Duodenal mucosa (tissue), 2 donors: ENCODE measurements at regions not wholly inside any gene's neighbourhood (a gene's known extent, or its start where the extent isn't known, plus 50 kb on each side); places are given as distances from the start of the nearest gene placed in this dataset.
"Not testable (repeated sequence)": the region's sequence is repeated elsewhere in the genome, so short reads cannot be mapped to it uniquely, and the experiment has no call there.

Experiments
- H3K27ac ChIP-seq: one replicate; pipeline ENCODE4 v1.7.0; 2013; ENCODE audit warnings: low read depth, low read length
- H3K27me3 ChIP-seq, 2 donors: one replicate each; pipeline ENCODE4 v1.7.0; 2013; ENCODE audit warnings: low read length in 2 of 2, control low read depth in 1 of 2; ENCODE audit not compliant: insufficient read depth in 2 of 2, control insufficient read depth in 1 of 2
- H3K36me3 ChIP-seq, 2 donors: one replicate each; pipeline ENCODE4 v1.7.0; 2013; ENCODE audit warnings: low read length in 2 of 2, control low read depth in 1 of 2; ENCODE audit not compliant: insufficient read depth in 2 of 2, control insufficient read depth in 1 of 2
- H3K4me1 ChIP-seq, 2 donors: one replicate each; pipeline ENCODE4 v1.7.0; 2013; ENCODE audit warnings: low read length in 2 of 2, control low read depth in 1 of 2; ENCODE audit not compliant: insufficient read depth in 2 of 2, control insufficient read depth in 1 of 2
- H3K4me3 ChIP-seq, 2 donors: one replicate each; pipeline ENCODE4 v1.7.0; 2013; ENCODE audit warnings: low read length in 2 of 2, low read depth in 1 of 2
- H3K9ac ChIP-seq, 2 donors: one replicate each; pipeline ENCODE4 v1.7.0; 2013; ENCODE audit warnings: low read length in 2 of 2, low read depth in 1 of 2
- H3K9me3 ChIP-seq, 2 donors: one replicate each; pipeline ENCODE4 v1.7.0; 2013; ENCODE audit warnings: low read length in 2 of 2, control low read depth in 1 of 2; ENCODE audit not compliant: control insufficient read depth in 1 of 2

GRCh38 chr9:36463467-36463866, 63.4 kb upstream of the RNF38 start:
- H3K9me3 ChIP-seq, result no peaks in the 10 kb centered on the region
- peaks cover 4 to 11% of the 10 kb centered on the region in 2 donors for H3K4me1 ChIP-seq
- H3K9ac ChIP-seq, result no peak overlapping the region
- H3K27ac ChIP-seq, result no peak overlapping the region
- no peaks in the 10 kb centered on the region for H3K27me3 ChIP-seq
- no peaks in the 10 kb centered on the region for H3K36me3 ChIP-seq
- H3K4me3 ChIP-seq, result no peak overlapping the region

- no peaks in the 10 kb centered on the region for H3K27me3 ChIP-seq
- no peak overlapping the region for H3K9ac ChIP-seq
- peaks cover 4 to 11% of the 10 kb centered on the region in 2 donors for H3K4me1 ChIP-seq
- H3K9me3 ChIP-seq, result no peaks in the 10 kb centered on the region
- peaks cover 0 to 3% of the 10 kb centered on the region in 2 donors for H3K36me3 ChIP-seq
- H3K27ac ChIP-seq, result no peak overlapping the region
- H3K4me3 ChIP-seq, result no peak overlapping the region
These were observed 62.2 kb upstream of the RNF38 start for GRCh38 chr9:36462245-36462644.

GRCh38 chr9:36461323-36461722, 61.3 kb upstream of the RNF38 start:
- H3K36me3 ChIP-seq, result peaks cover 0 to 3% of the 10 kb centered on the region in 2 donors
- no peak overlapping the region for H3K4me3 ChIP-seq
- H3K9ac ChIP-seq, result no peak overlapping the region
- peaks cover 10 to 11% of the 10 kb centered on the region in 2 donors for H3K4me1 ChIP-seq
- no peak overlapping the region for H3K27ac ChIP-seq
- no peaks in the 10 kb centered on the region for H3K27me3 ChIP-seq
- no peaks in the 10 kb centered on the region for H3K9me3 ChIP-seq

- H3K4me3 ChIP-seq, H3K27ac ChIP-seq, H3K36me3 ChIP-seq, H3K9ac ChIP-seq, H3K9me3 ChIP-seq, H3K27me3 ChIP-seq: not testable (repeated sequence)
- H3K4me1 ChIP-seq, result peaks cover 9 to 10% of the 10 kb centered on the region in 2 donors
These were observed 58.4 kb upstream of the RNF38 start for GRCh38 chr9:36458430-36458915.

- no peak overlapping the region for H3K4me3 ChIP-seq
- H3K9ac ChIP-seq, result no peak overlapping the region
These were observed 57.9 kb upstream of the RNF38 start for GRCh38 chr9:36457836-36458429.

GRCh38 chr9:36456480-36457065, 56.5 kb upstream of the RNF38 start:
- Histone ChIP-seq H3K36me3 (peaks cover 0 to 3% of the 10 kb centered on the region in 2 donors), H3K27me3 (no peaks in the 10 kb centered on the region), H3K9me3 (no peaks in the 10 kb centered on the region), H3K4me1 (peaks cover 3 to 6% of the 10 kb centered on the region in 2 donors), H3K4me3 (no peak overlapping the region), H3K27ac (no peak overlapping the region), H3K9ac (no peak overlapping the region)

More at GRCh38 chr9:36457836-36458429, 57.9 kb upstream of the RNF38 start:
- H3K27me3 ChIP-seq, result no peaks in the 10 kb centered on the region
- H3K36me3 ChIP-seq, result peaks cover 0 to 3% of the 10 kb centered on the region in 2 donors
- no peaks in the 10 kb centered on the region for H3K9me3 ChIP-seq
- H3K4me1 ChIP-seq, result peaks cover 4 to 10% of the 10 kb centered on the region in 2 donors
- no peak overlapping the region for H3K27ac ChIP-seq

GRCh38 chr9:36451949-36452348, 51.9 kb upstream of the RNF38 start:
- H3K9ac ChIP-seq, result no peak overlapping the region
- H3K27me3 ChIP-seq, result no peaks in the 10 kb centered on the region
- H3K4me1 ChIP-seq, result peaks cover 4 to 5% of the 10 kb centered on the region in 2 donors

GRCh38 chr9:36450110-36450732, 50.2 kb upstream of the RNF38 start:
- no peaks in the 10 kb centered on the region for H3K9me3 ChIP-seq
- no peak overlapping the region for H3K27ac ChIP-seq
- H3K4me1 ChIP-seq, result peaks cover 0 to 5% of the 10 kb centered on the region in 2 donors
- H3K36me3 ChIP-seq, result no peaks in the 10 kb centered on the region
- H3K4me3 ChIP-seq, result no peak overlapping the region
- no peak overlapping the region for H3K9ac ChIP-seq
- no peaks in the 10 kb centered on the region for H3K27me3 ChIP-seq

More at GRCh38 chr9:36451949-36452348, 51.9 kb upstream of the RNF38 start:
- H3K36me3 ChIP-seq, result no peaks in the 10 kb centered on the region
- H3K9me3 ChIP-seq, result no peaks in the 10 kb centered on the region
- no peak overlapping the region for H3K27ac ChIP-seq
- H3K4me3 ChIP-seq, result no peak overlapping the region
